ENCODE measurements at regions not wholly inside any gene's neighbourhood (a gene's known extent, or its start where the extent isn't known, plus 50 kb on each side); places are given as distances from the start of the nearest gene placed in this dataset.
"Not testable (repeated sequence)": the region's sequence is repeated elsewhere in the genome, so short reads cannot be mapped to it uniquely, and the experiment has no call there.

GRCh38 chr15:98523912-98524662, 124.3 kb upstream of the IGF1R start:
- no peak for DNase-seq (ENCODE audit: low read depth in 2 of 2)

GRCh38 chr15:98524838-98525660, 123.3 kb upstream of the IGF1R start:
- no peak for DNase-seq (ENCODE audit: low read depth in 2 of 2)

GRCh38 chr15:98525661-98526001, 122.7 kb upstream of the IGF1R start:
- DNase-seq (ENCODE audit: low read depth in 2 of 2) = no peak

- no peak for DNase-seq (ENCODE audit: low read depth in 2 of 2)
Observed at GRCh38 chr15:98526094-98526493, 122.2 kb upstream of the IGF1R start.

- DNase-seq (ENCODE audit: low read depth in 2 of 2) = no peak
Observed at GRCh38 chr15:98528046-98528725, 120.2 kb upstream of the IGF1R start.

GRCh38 chr15:98529205-98530145, 118.9 kb upstream of the IGF1R start:
- no peak for DNase-seq (ENCODE audit: low read depth in 2 of 2)

GRCh38 chr15:98530570-98530969, 117.8 kb upstream of the IGF1R start:
- no peak for DNase-seq (ENCODE audit: low read depth in 2 of 2)

- no peak for DNase-seq (ENCODE audit: low read depth in 2 of 2)
Observed at GRCh38 chr15:98532063-98532462, 116.3 kb upstream of the IGF1R start.

GRCh38 chr15:98536976-98537375, 111.4 kb upstream of the IGF1R start:
- no peak for DNase-seq (ENCODE audit: low read depth in 2 of 2)

GRCh38 chr15:98537516-98538060, 110.8 kb upstream of the IGF1R start:
- no peak for DNase-seq (ENCODE audit: low read depth in 2 of 2)

- DNase-seq (ENCODE audit: low read depth in 2 of 2) = no peak
Observed at GRCh38 chr15:98541519-98541918, 106.8 kb upstream of the IGF1R start.

- no peak for DNase-seq (ENCODE audit: low read depth in 2 of 2)
Observed at GRCh38 chr15:98543237-98543636, 105.1 kb upstream of the IGF1R start.

- DNase-seq (ENCODE audit: low read depth in 2 of 2) = no peak
Observed at GRCh38 chr15:98546329-98546728, 102.0 kb upstream of the IGF1R start.

- no peak for DNase-seq (ENCODE audit: low read depth in 2 of 2)
Observed at GRCh38 chr15:98547275-98547674, 101.1 kb upstream of the IGF1R start.

- DNase-seq (ENCODE audit: low read depth in 2 of 2) = no peak
Observed at GRCh38 chr15:98547741-98548138, 100.6 kb upstream of the IGF1R start.

- peak; percentile 13 to 14 for DNase-seq (ENCODE audit: low read depth in 2 of 2)
Observed at GRCh38 chr15:98548139-98548971, 100.0 kb upstream of the IGF1R start.

GRCh38 chr15:98549003-98549402, 99.3 kb upstream of the IGF1R start:
- DNase-seq (ENCODE audit: low read depth in 2 of 2) = no peak

- DNase-seq (ENCODE audit: low read depth in 2 of 2) = no peak
Observed at GRCh38 chr15:98549741-98550140, 98.6 kb upstream of the IGF1R start.

GRCh38 chr15:98550363-98550762, 98.0 kb upstream of the IGF1R start:
- not testable (repeated sequence) for DNase-seq (ENCODE audit: low read depth in 2 of 2)

GRCh38 chr15:98551936-98552562, 96.3 kb upstream of the IGF1R start:
- no peak for DNase-seq (ENCODE audit: low read depth in 2 of 2)
